GM18858 (cell line): ENCODE measurements at regions not wholly inside any gene's neighbourhood (a gene's known extent, or its start where the extent isn't known, plus 50 kb on each side); places are given as distances from the start of the nearest gene placed in this dataset.

Experiments used
- ATAC-seq: cut with Tn5 transposase; IDR thresholded peaks from one replicate; pipeline ENCODE4 v1.9.1; 2021; ENCODE audit not compliant: unreplicated experiment

- ATAC-seq: no peak
These were observed 195.3 kb downstream of the ARL4A start for GRCh38 chr7:12882710-12883109.

- ATAC-seq: no peak
These were observed 196.6 kb downstream of the ARL4A start for GRCh38 chr7:12884033-12884432.

DNA sequence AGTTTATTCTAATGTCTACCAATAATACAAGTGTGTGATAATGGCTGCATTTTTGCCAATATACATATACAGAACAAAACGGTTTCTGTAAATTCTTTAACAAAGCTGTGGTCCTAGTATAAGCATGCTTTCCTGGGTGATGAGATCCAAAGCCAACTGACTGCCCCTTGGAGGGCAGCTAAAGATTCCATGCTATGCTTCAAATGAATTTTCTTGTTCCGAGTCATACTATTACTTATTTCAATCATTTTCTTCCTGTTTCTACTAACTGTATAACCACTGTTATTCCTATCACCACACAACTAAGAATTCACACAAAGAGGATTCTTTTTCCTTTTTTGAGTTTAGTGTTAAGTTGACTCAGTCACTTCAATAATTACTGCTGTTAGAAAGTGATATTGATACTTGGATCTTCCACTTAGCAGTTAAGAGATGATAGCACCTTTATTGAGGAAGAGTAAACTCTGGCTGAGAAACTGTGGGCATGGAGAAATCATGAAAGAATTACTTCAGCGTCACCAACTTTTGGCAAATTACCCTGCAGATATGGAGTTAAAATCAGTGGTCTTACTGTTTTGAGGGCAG lies 197.5 kb downstream of the ARL4A start:
- no peak for ATAC-seq

DNA sequence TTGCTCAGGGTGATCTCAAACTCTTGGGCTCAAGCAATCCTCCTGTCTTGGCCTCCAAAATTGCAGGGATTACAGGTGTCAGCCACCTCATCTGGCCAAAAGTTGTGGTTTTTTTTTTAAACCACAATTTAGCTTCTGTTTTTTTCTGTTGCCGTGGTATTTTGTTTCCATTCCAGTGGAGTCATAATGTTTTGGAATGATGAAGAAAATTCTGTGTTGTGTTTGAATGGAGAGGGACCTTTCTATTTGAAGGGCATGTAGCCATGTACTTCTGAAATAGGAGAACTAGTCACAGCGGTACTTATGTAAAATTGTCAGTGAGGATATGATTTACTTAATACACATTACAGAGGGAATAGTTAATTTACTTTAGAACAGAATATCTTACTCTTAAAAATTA lies 201.3 kb downstream of the ARL4A start:
- ATAC-seq: no peak

- ATAC-seq: no peak
These were observed 202.0 kb downstream of the ARL4A start for GRCh38 chr7:12889391-12889790.

- ATAC-seq: no peak
These were observed 203.2 kb downstream of the ARL4A start for GRCh38 chr7:12890586-12890985.

DNA sequence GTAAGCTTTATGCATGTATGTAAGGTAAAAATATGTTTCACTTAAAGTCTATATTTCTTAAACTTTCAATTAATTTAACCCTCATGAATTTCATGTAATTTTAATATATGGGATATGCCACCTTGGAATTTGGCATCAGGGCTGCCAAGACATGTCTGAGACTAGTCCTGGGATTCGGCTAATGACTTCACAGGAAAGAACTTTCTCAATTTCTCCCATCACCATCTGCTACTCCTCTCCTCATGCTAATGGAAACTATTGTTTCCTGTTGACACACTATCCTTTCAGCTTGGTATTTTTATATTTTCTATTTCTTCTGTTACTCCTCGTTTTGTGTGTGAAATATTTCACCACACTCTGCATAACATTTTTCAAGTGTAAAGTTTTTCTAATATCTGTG lies 205.9 kb downstream of the ARL4A start:
- ATAC-seq: no peak

GRCh38 chr7:12895296-12895695 lies 207.9 kb downstream of the ARL4A start:
- ATAC-seq: no peak

- ATAC-seq: no peak
These were observed 208.9 kb downstream of the ARL4A start for GRCh38 chr7:12896316-12896715.

GRCh38 chr7:12898004-12898403 lies 210.6 kb downstream of the ARL4A start:
- ATAC-seq: no peak

DNA sequence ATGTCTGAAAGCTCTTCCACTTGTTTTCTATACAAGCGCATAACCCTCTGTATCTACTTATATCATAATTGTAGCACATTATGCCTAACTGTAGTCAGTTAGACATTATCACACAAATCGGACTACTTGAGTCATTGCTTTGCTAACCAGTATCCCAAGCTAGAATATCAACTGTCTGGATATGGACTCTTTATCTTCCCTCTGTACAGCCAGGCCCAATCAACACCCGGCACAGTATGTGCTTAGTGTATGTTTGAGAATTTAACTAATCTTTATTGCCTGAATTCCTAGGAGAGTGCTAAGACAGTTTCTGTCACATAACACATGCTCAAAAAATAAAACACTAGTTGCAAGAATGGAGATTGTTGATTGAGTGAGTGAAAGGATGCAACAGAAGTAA lies 211.2 kb downstream of the ARL4A start:
- ATAC-seq: no peak

GRCh38 chr7:12905671-12906070 lies 218.2 kb downstream of the ARL4A start:
- ATAC-seq: no peak

DNA sequence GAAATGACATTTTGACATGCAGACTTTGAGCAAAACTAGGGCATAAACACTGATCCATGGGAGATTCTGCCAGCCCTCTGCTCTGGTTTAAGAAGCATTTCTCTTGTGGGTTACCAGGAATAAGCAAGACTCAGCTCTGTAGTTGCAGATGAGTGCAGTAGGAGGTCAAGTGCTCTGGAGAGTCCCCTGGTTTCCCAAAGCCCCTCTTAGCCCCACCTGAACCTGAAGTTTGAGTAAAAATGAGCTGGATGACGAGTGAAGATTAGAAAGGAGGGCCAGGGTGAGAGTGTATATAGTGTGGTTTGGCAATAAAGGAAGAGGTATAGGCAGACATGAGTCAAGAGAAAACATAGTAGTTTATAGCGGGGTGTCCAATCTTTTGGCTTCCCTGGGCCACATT lies 220.3 kb downstream of the ARL4A start:
- no peak for ATAC-seq

GRCh38 chr7:12909483-12909882 lies 222.1 kb downstream of the ARL4A start:
- ATAC-seq: no peak

- ATAC-seq: no peak
These were observed 223.6 kb downstream of the ARL4A start for GRCh38 chr7:12911053-12911452.

DNA sequence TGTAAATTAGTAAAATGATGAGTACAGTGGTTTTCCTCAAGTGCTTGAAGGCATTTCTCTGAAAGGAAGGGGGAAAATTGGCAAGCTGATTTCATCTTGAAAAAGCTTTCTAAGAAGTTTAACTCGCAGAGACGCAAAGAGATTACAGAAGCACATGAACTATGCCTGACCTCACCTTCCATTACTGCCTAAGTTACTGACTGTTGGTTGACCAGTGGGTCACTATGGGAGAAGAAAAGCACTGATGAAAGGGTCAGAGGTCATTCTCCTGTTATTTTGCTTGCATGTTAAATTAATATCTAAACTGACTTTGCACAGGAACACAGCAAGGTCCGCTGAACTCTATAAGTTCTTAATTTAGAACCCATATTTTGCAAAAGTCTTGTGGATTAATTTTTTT lies 225.6 kb downstream of the ARL4A start:
- ATAC-seq: no peak

- no peak for ATAC-seq
These were observed 230.4 kb downstream of the ARL4A start for GRCh38 chr7:12917801-12918200.

- ATAC-seq: no peak
These were observed 234.4 kb downstream of the ARL4A start for GRCh38 chr7:12921751-12922345.

- no peak for ATAC-seq
These were observed 236.5 kb downstream of the ARL4A start for GRCh38 chr7:12923971-12924370.

DNA sequence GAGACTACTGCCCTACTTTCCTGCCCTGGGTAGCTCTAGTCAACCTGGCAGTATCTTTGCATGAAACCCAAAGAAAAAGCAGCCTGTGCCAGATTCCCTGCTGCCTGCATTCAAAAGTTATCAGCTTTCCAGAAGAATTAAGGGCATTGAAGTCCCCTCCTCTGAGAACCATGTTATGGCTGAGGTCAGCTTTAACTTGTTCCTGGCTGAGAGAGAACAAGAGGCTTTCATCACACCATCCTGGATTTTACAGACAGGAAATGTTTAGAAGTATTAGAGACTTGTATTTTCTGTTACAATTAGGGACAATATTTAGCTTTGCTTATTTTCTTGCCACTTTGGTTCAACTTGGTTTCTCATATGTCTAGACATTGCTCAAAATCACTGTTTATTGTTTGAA lies 238.8 kb downstream of the ARL4A start:
- ATAC-seq: no peak

GRCh38 chr7:12927635-12928434 lies 240.4 kb downstream of the ARL4A start:
- ATAC-seq: no peak

- peak; percentile 40 for ATAC-seq
These were observed 242.2 kb downstream of the ARL4A start for GRCh38 chr7:12929476-12930140.
